Stimulated activated naive CD4-positive, alpha-beta T cell treated with Interleukin-2 at 50 U/mL for 16 hours (primary cell): ENCODE measurements at regions not wholly inside any gene's neighbourhood (a gene's known extent, or its start where the extent isn't known, plus 50 kb on each side); places are given as distances from the start of the nearest gene placed in this dataset.
"Not testable (repeated sequence)": the region's sequence is repeated elsewhere in the genome, so short reads cannot be mapped to it uniquely, and the experiment has no call there.

Source experiments
- DNase-seq: peaks from one replicate; lab custom pipeline; 2025; lab: John Stamatoyannopoulos, UW

DNA sequence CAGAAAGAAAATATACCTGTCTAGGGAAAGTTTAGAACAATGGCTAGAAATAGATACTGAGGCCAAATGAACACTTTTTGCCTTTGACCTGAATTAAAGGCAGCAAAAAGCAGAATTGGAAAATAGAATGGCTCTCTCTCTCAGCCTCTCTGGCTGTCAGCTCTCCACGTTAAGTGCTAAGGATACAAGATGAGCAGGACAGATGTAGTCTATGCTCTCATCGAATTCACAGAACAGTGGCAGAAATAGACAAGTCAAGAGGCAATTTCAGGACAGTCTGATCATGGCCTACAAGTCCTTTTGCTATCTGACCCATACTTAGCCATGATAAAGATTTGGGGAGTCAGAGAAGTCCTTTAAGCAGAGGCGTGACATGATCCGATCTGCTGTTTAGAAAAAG is 120.2 kb upstream of the CREB1 start:
- DNase-seq, result no peak

DNA sequence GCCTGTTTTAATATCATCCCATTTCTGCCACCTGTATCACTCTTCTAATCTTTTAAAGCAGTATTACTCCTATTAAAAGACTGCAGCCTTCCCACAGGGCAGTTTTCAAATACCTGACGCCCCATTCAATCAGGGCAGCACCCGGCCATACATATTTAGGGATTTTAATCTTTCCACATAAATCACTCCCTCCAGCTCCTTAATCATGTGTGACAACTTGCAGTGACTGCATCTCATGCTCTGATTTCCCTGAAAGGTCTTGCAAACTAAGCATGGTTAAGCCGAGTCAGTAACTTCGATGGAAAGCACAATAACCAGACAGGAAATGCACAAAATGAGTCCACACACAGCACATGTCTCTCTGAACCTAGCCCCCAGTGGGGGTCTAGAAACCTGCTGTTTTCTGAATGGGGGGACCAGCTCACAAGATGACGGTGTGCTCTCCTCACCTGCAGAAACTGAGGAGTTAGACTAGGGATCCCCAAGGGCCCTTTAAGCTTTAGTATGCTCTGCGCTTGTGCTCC is 116.9 kb upstream of the CREB1 start:
- no peak for DNase-seq

DNA sequence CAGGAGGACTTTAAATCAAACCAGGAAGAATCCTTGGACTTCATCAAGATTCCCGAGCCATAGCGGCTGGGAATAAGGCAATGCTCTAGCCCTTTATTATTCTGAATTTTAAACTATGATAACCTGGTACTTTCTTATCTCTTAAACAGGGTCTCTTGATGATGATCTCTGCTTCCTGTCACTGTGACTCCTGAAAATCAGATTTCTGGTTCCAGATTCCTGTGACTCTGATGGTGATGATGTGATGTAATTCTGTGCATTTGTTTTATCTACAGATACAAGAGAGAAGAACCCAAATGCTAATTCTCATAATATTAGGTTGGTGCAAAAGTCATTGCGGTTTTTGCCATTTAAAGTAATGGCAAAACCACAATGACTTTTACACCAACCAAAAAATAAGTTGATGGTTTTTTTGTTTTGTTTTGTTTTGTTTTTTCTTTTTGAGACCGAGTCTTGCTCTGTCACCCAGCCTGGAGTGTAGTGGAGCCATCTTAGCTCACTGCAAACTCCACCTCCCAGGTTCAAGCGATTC is 116.3 kb upstream of the CREB1 start:
- no peak for DNase-seq

DNA sequence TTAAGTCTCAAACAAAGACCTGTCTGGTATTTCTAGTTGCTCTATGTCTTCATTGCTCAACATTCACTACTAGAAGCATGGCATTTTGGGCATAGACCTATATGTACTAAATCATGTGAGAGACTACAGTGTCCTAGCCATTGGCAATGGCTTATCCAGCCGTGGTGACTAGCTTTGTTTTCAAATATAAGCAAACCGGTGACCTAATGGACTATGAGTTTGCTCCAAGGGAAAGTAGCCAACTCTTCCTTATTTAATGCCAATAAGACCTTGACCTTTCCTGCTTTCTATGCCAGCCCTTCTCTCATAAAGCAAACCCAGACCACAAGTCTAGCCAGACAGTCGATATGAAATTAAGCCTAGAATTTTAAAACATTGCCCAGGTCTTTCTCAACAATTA is 113.7 kb upstream of the CREB1 start:
- DNase-seq, result no peak

DNA sequence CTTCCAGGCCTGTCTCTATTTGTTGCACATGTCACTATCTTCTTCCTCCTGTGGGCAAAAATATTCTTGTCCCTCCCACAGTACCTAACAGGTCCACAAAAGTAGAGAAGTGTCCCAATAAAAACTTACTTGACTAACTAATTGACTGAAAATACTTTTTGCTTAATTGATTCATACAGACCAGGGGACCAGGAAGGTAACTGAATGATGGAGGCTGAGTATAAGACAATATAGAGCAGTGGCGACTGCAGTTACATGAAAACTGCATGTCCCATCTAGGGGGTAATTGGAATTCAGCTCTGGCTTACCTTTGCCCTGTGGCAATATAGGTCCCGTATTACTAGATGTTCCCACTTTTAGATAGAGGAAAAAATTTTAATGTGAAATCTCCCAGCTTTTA is 112.9 kb upstream of the CREB1 start:
- no peak for DNase-seq

DNA sequence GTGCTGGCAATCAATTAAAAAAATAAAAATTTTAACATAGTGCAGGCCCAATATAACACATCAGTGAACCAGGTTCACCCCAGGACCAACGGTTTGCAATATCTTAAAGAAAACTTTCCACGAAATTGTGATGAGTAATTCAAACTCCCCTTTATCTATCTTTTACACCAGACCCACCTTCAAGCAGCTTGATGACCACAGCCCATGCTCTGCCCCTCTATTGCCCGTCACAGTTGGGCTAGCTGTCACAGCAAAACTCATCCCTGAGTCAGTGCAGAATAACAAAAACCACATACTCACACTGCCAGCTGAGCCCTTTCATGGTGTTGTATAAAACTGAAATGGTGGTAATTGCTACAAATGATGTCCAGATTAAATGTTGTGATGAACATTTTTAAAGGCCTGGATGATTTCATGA is 112.5 kb upstream of the CREB1 start:
- no peak for DNase-seq

DNA sequence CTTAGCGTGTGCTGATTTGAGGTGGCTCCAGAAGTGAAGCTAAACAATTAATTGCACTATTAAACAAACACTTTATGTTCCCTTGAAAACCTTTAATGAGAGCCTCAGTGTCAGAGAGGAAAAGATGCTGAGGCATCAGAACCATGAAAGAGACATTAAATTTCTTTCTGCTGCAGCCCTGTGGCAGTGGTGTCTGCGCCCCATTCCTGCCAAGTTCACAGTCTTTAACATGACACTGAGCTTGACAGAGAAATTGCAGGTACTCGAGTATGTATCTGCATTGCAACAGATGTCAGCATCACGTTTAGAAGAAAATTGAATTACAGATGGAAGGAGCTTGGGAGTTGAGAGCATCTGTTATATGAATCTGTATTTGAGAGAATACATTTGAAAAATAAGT is 111.3 kb upstream of the CREB1 start:
- DNase-seq, result no peak

DNA sequence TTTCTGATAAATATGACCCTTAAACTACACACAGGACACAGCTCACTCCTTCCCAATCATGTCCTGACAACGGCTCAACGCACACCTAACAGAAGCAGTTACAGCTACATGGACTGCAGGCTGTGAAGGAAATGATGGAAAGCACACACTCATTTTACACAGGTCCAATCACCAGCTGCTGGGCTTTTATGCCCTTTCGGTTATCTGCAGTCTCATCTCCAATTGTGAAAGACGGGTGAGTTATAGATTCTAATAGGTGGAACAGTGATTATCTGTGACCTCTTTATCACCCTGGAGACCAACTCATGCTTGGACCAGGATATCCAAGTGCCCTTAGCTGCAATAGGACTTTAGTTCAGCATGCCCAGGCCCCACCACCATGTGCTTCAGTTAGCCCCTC is 110.4 kb upstream of the CREB1 start:
- DNase-seq, result no peak

DNA sequence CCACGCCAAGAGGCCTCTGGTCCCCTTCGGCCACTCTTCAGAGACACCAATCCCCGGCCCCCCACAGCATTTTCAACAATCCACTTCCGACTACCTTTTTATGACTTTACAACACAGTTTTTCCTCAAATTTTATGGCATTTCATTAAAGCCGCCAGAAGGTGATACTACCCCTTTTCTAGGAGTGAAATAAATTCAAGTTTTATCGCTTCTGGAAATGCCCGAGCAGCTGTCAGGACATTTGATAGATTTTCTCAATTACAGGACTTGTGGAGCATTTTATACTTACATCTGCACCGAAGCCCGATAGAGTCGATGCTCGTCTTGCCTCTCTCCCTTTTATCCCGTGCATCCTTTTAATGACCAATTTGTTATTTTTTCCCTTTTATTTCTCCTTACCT is 108.1 kb upstream of the CREB1 start:
- DNase-seq, result no peak

DNA sequence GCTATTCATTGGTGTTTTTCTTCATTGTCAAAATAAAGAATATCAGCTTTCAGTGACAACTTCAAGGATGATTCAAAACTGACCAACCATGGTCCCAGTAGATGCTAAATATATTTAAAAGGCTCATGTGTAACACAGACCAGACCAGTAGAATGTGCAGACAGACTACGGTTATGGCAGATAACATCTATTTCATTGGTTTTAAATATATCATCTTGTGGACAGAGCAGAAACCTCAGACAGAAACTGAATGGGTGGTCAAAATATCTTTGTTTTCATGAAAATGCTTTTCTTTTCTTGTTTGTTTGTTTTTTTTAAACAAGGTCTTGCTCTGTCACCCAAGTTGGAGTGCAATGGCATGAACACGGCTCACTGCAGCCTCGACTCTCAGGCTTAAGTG is 107.4 kb upstream of the CREB1 start:
- DNase-seq, result no peak

DNA sequence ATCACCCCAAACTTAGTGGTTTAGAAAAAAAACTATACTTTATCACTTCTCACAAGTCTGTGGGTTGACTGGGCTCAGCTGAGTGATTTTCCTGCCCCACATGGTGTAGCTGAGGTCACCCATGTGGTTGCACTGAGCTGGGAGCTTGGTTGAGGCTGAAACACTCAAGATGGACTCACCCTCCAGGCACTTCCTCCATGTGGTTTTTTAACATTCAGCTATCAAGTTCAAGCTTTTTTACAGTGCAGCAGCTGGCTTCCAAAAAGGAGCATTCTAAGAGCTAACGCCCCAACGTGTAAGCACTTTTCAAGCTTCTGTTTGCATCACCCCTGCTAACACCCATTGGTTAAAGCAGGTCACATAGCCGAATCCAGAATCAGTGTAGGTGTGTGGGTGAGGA is 105.9 kb upstream of the CREB1 start:
- DNase-seq, result peak; percentile 6

DNA sequence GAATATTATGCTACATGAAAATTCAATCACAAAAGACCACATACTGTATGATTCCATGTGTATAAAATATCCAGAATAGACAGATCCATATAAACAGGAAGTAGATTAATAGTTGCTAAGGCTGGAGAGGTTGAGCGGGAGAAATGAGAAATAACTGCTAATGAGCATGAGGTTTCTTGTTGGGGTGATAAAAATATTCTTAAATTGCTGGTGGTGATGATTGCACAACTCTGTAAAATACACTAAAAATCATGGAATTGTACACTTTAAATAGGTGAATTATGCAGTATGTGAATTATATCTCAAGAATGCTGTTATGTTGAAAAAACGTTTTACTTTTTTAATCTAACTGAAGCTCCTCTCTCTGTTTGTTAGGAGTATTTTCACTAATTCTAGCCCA is 101.8 kb upstream of the CREB1 start:
- no peak for DNase-seq

DNA sequence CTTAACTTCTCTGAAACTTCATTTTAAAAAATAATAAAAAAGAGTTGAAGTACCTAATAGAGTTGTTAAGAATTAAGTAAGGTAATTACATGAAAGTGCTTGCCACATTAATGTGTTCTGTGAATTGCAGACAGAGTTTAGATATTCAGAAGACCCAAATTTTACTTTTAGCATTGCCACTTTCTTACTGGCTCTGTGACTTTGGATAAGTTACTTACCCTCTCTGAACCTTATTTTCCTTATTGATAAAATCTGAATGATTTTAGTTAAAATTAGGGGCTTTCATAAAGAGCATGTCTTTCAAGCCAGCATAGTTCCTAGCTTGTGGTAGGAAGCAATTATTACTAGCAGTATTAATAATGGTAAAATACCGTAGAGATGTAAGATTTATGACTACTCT is 101.2 kb upstream of the CREB1 start:
- no peak for DNase-seq

DNA sequence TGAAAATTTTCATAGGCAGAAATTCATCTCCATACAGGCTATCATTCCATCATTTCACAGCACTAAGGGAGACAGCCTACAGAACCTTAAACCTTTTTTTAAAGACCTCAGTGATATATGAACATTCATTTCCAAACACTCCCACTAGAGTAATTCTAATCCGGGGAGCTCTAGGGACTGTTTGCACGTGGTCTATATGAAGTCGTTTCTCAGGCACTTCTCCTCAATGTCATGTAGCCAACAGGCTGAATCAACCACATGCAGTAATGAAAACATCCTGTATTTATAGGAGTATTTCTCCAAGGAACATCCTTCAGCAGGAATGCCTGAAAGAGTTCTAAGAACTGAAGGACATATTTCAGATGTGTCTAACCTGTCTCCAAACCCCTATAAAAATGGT is 97.3 kb upstream of the CREB1 start:
- DNase-seq, result no peak

DNA sequence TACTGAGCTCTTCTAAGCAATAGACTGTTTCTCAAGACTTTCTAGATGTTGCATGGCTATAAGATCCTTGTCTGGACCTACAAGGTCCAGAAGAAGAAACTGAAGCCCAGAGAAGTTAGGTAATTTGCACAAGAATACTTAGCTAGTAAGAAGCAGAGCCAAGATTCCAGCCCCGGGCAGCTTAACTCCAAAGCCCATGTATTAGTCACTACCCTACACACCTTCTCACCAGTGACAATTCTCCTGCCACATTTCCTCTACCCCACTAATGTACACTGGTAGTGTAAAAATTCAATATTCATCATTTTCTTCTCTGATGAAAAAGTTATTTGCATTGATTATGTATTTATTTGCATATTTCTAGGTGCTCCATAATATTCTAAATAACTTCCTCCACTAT is 95.5 kb upstream of the CREB1 start:
- no peak for DNase-seq

DNA sequence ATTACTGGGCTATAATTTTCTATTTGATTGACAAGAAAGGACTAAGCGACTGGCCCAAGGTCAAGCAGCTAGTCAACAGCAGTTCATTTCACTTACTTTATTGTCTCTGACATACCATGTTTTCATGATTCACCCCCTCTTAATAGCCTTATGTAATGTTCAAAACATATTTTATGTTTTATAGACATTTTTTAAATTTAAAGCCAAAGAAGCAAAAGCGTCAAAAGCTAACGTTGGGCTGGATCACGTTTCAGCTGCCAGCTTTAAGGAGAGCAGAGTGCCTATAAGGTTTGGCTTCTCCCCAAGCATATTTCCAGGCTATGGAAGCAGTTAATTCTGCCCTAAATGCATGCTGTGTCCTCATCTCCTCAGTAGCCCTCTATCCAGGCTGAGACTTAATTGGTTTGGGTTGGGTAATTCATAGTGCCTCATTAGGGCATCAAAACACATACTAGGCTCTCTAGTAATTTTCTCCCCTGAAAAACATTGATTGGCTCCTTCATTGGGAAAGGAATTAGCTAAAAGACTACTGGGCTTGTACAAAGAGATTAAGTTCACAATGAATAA is 94.8 kb upstream of the CREB1 start:
- DNase-seq, result no peak

DNA sequence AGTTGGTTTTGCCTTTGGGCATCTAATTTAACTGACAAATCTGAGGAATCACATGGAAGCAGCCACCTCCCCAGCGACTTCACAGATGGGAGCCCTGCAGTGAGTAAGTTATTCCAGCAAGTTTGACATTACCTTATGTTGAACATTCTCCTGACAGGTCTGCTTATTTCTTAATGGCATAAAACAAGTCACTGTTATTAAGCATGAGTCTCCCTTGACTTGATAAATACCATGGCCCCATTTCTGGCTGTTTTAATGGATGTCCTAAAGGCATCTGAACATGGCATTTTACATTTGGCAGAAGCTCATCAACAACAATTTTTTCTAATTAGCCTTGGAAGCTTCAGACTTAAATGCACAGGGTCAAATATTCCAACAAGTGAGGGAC is 92.6 kb upstream of the CREB1 start:
- no peak for DNase-seq

DNA sequence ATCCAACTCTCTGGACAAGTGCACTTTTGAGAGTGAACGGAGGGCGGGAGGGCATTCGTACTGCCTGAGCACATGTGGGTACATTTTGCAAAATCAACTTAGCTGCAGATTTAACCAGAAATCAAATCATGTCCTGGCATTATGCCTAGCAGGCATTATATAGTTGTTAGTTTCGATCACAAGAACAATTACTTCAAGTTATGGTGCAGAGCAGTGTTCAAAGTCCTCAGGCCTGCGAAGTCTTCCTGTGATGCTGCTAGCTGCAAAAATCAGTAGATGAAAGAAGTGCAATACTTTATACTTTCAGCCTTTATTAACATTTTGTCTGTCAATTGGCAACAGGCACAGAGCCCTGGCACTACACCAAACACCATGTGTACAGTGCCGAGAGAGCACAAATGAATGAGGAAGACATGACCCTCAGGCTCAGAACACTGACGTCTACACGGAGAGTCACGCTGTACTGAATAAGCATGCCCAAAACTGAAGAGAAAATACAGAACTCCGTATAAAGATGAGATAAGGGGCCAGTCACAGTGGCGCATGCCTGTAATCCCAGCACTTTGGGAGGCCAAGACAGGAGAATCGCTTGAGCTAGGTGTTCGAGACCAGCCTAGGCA is 92.1 kb upstream of the CREB1 start:
- no peak for DNase-seq

DNA sequence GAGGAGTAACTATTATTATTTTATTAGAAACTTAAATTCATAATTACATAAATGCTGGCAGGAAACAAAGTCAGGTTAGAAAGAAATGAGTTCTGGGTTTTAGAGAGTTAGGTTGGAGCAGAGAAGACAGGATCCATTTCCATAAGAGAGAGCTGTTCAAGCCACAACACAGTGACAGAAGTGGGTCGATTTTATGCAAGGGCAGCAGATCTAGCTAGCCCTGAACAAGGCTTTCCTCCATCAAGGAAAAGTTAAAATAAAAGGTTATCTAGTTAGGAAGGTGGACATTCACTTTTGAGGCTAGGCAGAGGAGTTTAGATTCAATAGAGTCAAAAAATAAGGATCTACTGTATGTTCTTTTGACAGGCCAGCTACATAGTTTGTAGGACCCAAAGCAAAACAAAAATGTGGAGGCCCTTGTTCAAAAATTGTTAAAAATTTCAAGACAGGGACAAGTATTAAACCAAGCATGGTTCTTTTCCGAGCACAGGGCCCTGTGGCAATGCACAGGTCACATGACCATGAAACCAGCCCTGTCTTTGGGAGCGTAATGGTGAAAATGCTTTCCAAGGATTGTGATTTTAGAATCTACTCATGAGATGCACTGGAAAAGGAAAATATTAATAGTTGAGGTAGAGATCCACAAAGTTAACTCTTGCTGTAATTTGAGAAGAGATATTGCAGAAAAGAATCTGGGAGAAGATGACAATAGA is 91.2 kb upstream of the CREB1 start:
- no peak for DNase-seq

DNA sequence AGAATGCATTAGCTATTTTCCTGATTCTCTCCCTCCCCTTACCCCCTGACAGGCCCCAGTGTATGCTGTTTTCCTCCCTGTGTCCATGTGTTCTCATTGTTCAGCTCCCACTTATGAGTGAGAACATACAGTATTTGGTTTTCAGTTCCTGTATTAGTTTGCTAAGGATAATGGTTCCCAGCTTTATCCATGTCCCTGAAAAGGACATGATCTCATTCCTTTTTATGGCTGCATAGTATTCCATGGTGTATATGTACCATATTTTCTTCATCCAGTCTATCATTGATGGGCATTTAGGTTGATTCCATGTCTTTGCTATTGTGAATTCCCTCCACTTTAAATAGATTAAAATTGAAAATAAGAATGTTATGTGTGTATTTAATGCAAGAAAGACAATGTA is 89.9 kb upstream of the CREB1 start:
- DNase-seq, result not testable (repeated sequence)

DNA sequence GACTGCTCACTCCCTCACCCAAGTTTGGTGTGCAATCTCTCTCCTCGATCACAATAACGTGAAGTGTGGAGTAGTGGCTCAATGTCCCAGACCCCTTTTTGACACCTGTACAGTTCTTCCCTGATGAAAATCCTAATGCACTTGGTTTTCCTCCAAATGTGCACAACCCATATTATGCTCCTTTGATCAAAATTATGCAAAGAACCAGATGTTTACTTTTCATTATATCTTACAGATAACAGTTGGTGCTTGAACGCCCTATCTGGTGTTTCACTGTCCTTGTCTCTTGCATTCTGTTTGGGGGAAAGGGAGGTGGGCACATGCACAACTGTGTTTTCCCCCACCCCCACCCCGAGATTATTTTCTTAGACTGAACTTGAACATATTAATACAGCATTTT is 85.0 kb upstream of the CREB1 start:
- no peak for DNase-seq

DNA sequence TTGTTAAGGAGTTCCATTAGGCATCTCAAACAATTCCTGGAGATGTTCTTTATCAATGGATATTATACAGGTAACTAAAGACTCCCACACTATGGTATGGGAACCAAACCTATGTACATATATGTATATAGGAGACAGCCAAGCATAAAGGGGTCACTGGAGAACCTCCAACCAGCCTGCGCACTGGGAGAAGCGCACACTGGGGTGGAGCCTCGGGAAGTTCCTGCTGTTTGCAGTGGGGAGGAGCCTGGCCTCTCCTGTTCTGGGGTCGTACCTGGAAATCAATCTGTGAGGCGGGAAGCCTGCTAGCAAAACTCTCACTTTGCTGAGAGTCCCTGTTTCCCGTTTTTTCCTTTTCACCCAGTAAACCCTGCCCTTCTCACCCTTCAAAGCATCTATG is 83.1 kb upstream of the CREB1 start:
- DNase-seq, result no peak

DNA sequence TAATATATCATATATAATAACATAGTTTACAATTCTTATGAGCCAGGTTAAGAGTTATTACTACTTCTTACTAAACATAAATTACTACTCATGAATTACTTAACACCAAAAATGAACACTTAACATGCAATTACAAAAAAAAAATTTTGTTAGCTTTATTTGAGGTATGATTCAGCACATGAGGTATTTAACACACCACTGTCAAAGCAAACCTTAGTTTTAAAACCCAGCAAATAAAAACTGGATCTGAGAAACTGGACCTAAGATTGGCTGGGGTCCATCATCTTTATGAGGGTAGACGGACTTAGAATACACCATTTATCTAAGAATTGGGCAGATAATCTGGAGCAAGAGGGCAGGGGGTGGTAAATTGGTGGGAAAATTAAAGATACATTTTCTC is 81.8 kb upstream of the CREB1 start:
- DNase-seq, result no peak
